Fibroblast of skin of left quadriceps (primary cell): ENCODE measurements at regions not wholly inside any gene's neighbourhood (a gene's known extent, or its start where the extent isn't known, plus 50 kb on each side); places are given as distances from the start of the nearest gene placed in this dataset.

ENCODE experiments used
- DNase-seq, 2 experiments: peaks; one replicate each; pipeline ENCODE4 v3.0.0-alpha.2; 2013; ENCODE audit warnings: low read depth in 2 of 2

DNA sequence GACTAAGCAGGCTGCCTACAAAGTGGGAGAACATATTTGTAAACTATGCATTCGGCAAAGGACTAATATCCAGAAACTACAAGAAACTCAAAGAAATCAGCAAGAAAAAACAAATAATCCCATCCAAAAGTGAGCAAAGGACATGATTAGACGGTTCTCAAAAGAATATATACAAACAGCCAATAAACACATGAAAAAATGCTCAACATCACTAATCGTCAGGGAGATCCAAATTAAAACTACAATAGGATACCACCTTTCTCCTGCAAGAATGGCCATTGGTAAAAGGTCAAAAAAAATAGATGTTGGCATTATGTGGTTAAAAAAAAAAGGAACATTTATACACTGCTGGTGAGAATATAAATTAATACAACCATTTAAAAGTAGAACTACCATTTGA lies 259.6 kb upstream of the SLITRK3 start:
- DNase-seq: no peak

DNA sequence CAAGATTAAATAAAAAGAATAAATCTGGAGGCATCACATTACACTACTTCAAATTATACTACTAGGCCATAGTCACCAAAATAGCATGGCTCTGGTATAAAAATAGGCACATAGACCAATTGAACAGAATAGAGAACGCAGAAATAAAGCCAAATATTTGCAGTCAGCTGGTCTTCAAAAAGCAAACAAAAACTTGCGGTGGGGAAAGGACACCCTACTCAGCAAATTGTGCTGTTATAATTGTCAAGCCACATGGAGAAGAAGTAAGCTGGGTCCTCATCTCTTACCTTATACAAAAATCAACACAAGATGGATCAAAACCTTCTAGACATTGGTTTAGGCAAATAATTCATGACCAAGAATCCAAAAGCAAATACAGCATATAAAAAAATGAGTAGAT lies 259.2 kb upstream of the SLITRK3 start:
- no peak for DNase-seq

DNA sequence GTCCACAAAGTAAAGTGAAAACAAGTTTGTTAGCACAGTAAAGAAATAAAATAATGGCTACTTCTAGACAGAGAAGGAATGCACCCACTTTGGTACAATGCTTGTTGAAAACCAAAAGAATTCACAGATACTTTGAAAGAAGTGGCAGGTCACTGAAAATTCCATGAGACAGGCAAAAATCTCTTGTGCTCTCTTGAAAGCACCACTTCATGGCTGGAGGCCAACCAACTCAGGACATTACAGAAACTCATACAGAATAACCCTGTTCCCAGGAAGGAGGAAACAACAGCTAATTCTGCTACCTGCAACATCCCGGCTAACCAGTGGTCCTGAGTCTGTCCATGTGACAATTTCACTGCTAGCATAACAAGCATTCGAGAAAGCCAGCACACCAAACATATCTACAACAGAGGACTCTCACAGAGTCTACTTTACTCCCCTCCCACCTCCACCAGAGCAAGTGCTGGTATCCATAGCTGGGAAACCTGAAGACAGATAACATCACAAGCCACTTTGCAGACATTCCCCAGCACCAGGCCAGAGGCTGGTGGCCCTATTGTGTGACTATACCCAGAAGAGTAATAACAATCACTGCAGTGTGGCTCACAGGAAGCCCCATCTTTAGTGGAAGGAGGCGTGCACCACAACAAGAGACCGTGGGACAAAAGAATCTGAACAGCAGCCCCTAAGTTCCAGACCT lies 255.3 kb upstream of the SLITRK3 start:
- no peak for DNase-seq

DNA sequence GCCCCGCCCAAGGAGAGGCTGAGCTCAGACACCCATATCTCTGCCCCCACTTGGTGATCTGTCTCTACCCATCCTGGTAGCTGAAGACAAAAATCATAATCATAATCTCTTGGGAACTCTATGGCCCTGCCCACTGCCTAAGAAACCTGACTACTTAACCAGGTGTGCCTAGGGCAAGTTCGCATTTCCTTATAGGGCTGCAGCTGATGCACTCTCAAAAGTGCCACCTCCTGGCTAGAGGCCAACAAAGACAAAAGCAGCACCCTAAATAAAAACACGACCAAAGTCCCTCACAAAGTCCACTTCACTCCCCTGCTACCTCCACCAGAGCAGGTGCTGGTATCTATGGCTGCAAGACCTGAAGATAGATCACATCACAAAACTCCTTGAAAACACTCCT lies 250.4 kb upstream of the SLITRK3 start:
- DNase-seq: no peak

DNA sequence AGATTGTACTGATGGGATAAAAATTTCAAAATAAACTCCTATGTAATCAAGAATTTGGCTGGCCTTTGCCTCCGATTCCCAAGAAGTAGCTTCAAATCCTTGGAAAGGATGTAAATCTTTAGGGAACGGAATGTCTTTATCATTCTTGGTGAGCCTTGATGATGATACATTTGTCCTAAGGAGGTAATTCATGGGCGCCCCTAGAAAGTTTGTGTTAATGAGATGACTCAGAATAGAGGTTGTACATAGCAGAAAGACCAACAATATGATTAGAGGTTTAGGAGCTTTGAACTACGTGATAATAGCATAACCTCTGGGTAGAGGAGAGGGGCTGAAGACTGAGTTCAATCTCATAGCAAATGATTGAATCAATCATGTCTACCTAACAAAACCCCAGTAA lies 248.6 kb upstream of the SLITRK3 start:
- DNase-seq: no peak

DNA sequence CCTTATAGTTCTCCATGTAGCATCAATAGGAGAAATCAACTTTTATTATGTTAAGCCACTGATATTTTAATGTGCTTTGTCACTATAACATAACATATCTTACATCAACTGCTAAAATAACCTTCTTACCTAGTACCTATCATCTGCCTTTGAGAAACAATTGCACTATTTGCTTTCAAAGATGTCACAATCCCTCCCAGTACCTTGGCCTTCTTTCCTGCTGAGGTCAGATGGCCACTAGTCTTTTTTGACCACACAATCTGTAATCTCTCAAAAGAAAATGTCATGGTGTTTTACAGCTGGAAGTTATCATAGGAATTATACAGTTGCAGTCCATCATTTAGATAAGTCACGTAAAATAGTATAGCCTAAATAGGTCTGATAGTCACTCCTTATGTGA lies 247.5 kb upstream of the SLITRK3 start:
- no peak for DNase-seq

DNA sequence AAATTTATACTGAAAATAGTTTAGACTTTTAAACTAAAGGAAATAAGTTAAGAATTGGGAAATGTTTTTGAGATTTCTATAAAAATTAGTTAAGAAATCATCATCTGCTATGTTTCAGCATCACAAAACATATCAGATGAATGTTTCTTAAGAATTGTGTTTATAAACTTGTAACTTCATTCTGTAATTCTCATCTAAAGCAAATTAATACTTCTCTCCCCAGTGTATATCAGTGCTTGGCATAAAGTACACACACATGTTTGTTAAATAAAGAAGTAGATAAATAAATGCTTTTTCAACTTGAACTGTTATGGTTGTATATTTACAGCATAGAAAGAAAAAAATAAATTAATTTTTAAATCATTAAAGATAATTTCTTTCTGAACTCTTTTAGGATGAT lies 245.9 kb upstream of the SLITRK3 start:
- no peak for DNase-seq

DNA sequence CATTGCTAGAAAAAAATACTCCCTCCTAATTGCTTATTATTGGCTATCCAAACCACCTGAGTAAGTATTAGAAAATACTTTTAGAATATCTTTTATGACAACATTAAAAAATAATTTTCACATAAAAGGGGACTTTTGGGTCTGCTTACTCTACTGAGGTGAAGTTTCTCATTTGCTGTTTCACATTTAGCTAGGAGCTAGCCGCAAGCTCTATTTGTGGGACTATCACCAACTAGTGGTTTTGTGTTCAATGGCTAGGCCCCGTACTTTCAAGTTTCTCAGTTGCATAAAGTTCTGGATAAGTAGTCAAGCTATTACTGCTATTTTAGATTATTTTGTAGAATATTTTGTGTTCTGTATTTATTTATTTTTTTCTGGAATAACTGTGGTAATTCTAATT lies 244.2 kb upstream of the SLITRK3 start:
- DNase-seq: no peak

DNA sequence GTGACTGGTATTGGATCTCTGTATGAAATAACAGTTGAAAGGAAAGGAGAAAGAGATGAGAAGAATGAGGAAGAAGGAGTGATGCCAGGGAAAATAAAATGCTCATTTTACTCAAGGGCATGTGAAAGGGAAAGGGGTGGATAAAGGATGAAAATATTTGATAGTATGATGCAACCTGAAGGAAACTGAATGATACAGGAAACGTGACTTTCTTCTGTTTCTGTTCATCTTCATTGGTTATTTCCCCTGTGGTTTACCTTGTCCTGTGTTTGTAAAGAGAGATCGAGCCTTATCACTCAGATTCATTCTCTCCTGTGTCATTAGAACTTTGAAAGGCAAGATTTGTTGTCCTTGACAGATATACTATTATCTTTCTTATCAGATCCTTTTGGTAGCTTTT lies 243.6 kb upstream of the SLITRK3 start:
- peak; percentile 20 to 25 for DNase-seq

DNA sequence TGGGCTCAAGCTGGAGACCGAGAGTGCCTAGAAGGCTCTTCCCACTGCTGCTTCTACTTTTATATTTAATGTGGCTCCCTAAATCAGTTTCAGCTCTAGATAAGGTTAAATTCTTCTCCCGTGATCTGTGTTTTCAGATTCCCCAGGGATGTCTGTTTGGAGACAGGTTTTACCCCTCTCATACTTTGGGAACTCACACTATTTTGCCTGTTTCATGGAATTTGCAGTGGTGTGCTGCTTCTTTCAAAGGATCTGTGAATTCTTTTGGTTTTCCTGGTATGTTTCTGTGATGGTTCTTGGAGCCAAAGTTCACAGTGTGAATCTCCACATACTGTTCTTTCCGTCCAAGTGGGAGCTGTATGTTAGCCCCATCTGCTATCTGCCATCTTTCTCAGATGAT lies 238.3 kb upstream of the SLITRK3 start:
- DNase-seq: peak; percentile 9 to 16

DNA sequence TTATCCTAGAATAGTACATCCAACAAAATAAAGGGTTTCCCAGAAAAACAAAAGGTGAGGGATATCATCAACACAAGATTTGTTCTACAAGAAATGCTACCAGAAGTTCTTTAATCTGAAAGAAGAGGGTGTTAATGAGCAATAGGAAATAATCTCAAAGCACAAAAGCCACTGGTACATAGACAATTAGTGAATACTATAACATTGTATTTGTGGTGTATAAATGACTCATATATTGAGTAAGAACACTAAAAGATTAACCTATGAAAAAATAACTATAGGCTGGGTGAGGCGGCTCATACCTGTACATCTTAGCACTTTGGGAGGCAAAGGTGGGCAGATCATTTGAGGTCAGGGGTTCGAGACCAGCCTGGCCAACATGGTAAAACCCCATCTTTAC lies 210.2 kb upstream of the SLITRK3 start:
- DNase-seq: no peak

DNA sequence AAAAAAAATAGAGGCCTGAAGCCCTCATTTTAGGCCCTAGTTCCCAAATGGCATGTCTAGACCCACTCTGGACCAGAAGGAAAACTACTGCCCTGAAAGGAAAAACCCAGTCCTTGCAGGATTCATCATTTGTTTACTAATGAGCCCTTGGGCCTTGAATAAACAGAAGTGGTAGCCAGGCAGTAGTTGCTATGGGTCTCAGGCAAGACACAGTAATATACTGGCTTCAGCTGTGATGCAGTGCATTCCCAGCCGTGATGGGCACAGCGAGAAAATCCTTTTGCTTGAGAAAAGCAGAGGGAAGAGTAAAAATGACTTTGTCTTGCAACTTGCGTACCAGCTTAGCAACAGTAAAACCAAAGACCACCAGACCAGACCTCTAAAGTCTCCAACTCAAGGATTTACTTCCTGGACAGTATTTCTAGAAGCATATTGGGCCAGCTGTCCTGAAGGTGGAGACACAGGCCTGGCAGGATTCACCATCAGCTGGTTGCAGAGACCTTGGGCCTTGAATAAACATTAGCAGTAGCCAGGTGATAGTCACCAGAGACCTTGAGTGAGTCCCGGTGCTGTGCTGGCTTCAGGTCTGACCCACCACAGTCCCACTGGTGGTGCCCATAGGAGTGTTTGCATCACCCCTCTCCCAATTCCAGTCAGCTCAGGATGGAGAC lies 208.3 kb upstream of the SLITRK3 start:
- DNase-seq: no peak

DNA sequence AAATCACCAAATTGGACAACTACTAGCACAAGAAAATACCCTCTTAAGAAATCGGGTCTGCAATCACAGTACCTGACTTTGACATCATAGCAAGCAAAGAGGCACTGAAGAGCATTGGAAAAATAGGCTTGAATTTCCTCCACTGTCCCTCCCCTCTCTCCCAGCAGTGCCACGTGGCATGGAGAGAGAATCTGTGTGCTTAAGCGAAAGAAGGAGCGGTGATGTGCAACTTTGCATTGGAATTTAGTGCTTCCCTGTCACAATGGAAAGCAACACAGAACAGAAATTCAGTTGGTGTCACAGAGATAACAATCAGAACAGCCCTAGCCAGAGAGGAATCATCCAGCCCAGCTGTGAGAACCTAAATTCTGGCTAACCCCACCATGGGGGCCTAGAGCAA lies 207.5 kb upstream of the SLITRK3 start:
- DNase-seq: no peak

DNA sequence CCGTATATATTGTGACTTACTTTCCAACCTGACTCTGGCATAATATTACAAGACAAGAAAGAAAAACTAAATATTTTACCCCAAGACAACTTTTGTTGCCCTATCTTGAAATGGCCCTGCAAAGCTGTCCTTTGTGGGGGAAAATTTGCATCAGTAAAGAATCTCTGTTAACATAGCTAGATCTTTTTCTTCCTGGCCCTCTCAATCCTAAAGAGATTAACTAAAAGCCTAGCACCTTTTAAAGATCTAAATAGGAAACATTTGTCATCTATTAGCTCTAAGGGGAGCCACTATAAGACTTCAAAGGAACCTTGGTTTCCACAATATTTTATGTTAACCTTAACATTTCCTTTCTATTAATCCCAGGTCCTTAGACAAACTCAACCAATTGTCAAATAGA lies 199.0 kb upstream of the SLITRK3 start:
- DNase-seq: no peak

DNA sequence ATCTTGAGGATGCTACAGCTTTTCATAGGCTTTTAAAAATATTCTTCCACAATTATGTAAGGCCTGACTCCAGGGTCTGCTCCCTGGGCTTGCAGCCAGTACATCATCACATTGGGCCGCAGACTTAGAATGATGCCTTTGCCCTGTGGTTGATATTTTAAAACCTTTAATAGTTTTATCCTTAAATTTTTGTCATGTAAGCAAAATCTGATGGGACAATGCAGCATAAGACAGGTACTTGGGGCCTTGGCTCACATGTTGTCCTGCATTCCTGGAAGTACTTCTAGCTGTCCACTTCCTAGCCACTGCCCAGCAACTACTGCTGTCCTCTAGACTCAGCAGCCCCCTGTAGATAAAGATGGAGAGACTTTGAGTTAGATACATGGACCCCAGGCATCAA lies 197.3 kb upstream of the SLITRK3 start:
- no peak for DNase-seq

DNA sequence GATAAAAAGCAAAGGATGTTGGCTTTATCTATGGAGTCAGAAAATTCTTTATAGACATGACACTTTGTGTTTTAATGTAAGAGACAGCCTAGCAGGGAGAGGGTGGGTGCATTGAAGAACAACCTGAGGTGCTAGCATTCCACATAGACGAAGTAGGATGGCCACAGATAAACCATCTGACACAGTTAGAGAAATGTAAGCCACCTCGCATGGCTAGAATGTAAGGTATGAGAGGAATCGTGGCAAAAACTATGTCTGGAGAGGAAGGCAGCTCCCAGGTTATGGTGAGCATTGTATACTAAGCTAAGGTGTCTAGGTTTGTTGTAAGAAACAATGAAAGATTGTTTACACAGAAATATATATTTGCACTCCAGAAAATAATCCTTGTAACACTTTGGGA lies 194.0 kb upstream of the SLITRK3 start:
- DNase-seq: no peak

DNA sequence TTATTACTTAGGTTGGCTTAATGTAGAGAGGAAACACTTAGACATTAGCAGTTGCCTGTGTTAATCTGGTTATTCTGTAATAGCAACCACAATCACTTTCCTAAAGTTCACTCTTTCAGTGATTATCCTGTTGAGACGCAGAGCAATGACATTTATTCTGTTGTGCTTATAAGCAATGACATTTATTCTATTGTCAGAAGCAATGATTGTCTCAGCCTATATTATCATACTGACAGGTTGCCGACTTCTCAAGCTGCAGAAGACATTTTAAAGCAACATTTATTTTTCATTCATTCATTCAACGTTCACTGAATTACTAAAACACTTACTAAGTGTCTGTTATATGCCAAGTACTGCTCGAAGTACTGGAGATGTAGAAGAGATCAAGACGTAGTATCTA lies 193.5 kb upstream of the SLITRK3 start:
- no peak for DNase-seq

DNA sequence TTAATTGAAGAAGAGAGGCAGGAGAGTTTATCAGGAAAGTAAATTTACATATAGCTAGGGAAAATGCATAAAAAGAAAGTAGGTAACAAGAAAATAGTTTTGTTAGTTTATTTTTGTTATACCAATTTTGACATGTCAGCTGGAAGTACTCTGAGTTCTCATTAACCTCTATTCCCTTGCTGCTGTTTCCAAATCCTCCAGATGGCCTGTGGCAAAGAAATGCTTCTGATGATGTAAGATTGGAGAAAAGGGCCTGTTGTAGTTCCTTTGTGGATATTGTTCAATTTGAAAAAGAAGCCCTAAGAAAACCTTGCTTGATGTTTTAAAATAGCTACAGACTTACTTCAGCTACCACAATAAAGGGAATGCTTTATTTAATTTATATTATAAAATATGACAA lies 192.9 kb upstream of the SLITRK3 start:
- DNase-seq: peak in 1 of 2 experiments; percentile 1

DNA sequence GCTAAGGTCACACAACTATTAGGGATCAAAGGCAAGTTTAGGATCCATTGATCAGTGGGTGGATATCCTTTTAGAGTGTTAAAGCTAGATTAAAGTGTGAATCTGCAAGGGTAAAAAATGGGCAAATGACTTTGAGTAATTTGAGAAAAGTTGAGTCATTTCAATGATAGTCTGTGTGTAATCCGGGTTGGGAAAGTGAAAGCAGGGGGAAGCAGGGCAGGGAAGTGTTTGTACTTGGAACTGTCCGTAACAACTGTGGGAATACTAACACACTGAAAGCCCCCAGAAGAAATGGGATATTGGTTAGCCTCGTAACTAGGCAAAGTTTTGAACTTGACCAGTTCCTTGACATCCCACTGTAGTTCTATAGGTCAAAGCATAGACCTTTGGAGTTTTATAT lies 187.2 kb upstream of the SLITRK3 start:
- DNase-seq: no peak

DNA sequence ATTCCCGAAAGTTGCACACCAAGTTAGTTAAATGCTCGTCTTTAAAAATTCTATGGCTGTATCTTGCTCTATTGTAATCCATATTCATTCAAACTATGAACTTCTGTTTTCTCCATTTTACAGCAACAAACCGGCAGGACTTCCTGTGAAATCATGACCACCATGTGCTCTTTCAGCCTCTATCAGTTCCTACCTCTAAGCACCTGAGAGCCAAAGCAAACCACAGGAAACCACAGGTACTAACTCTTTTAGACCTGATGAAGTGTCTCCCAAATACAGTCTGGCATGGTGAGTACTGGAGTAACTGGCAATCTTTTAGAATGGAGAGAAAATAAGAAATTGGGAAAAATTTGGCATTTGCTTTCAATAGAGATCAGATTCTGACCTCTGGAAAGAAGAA lies 186.5 kb upstream of the SLITRK3 start:
- no peak for DNase-seq

DNA sequence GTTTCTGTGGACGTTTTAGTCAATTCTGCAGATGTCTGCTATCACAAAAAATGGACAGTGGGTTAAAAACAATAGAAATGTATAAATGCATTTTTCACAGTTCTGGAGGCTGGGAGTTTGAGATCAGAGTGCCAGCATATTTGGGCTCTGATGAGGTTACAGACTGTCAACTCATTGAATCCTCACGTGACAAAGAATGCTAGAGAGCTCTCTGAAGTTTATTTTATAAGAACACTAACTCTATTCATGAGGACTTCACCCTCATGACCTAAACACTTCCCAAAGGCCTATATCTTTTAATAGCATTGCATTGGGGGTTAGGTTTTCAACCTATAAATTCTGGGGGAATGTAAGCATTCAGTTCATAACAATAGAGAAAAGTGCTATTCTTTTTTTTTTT lies 182.6 kb upstream of the SLITRK3 start:
- no peak for DNase-seq

DNA sequence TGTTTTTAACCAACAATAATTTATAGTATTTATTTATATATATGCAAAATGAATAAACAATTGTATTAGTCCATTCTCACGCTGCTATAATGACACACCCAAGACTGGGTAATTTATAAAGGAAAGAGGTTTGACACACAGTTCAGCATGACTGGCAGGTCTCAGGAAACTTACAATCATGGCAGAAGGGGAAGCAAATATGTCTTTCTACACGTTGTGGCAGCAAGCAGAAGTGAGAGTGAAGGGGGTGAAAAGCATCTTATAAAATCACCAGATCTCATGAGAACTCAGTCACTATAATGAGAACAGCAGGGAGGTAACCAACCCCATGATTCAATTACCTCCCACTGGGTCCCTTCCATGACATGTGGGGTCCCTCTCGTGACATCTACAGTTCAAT lies 162.8 kb upstream of the SLITRK3 start:
- no peak for DNase-seq

DNA sequence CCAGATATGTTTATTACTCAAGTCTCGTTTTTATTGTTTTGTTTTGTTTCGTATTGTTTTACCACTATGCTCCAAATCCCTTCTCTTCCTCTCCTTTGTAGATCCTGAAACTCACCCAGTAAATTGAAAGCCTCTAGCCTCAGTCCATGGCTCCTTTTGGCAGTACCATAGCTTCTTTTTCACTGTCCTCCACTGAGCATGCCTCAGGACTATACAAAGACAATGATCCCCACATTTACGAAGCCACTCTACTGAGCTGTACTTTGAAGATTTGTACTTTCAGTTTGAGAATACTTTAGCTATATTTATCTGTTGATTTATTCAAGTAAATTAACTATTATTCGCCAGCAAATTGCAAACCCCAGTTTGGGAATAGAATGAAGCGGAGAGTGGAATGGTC lies 159.1 kb upstream of the SLITRK3 start:
- DNase-seq: no peak

DNA sequence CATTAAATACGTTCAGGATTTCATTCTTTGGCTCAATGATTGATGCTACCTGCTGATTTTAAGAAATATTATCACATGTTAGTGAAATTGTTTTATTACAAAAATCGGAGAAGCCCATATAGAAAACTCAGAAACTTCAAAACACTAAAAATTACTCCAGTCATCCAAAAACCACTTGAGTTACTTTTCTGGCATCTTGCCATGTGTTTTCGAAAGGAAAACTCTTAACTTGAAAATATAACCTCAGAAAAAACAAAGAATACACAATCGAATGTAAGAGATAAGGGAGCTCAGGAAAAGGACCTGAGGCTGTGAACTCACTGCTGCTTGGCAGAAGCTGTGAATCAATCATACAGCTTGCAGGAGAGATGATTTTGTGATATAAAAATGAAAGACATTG lies 151.3 kb upstream of the SLITRK3 start:
- no peak for DNase-seq
